GM12864 (cell line): ENCODE measurements at regions not wholly inside any gene's neighbourhood (a gene's known extent, or its start where the extent isn't known, plus 50 kb on each side); places are given as distances from the start of the nearest gene placed in this dataset.

Source experiments
- DNase-seq: peaks from one replicate; pipeline ENCODE4 v3.0.0-alpha.2; 2011; ENCODE audit warnings: low read depth
- H3K4me3 ChIP-seq: 2 replicates; pipeline ENCODE4 v1.5.1; 2011; ENCODE audit warnings: mild to moderate bottlenecking, low read depth, low read length, control low read depth
- CTCF ChIP-seq: IDR thresholded peaks from 2 replicates; pipeline ENCODE4 v1.5.1; 2011; ENCODE audit warnings: low read depth, mild to moderate bottlenecking, moderate library complexity, low read length, control low read depth, inconsistent platforms; ENCODE audit errors: missing control alignments

- no peak overlapping the region for H3K4me3 ChIP-seq
- no peak for DNase-seq
- no peak for TF ChIP-seq CTCF
Measured at GRCh38 chr2:193818801-193819499, 1624.2 kb upstream of the TMEFF2 start.

GRCh38 chr2:193816008-193816407 is 1621.3 kb upstream of the TMEFF2 start:
- no peak for TF ChIP-seq CTCF
- no peak for DNase-seq
- no peak overlapping the region for H3K4me3 ChIP-seq

- no peak for TF ChIP-seq CTCF
- no peak overlapping the region for H3K4me3 ChIP-seq
- DNase-seq: no peak
Measured at GRCh38 chr2:193810533-193810932, 1615.8 kb upstream of the TMEFF2 start.

- TF ChIP-seq CTCF: no peak
- no peak for DNase-seq
- H3K4me3 ChIP-seq: no peak overlapping the region
Measured at GRCh38 chr2:193808877-193809276, 1614.1 kb upstream of the TMEFF2 start.

GRCh38 chr2:193806088-193806774 is 1611.5 kb upstream of the TMEFF2 start:
- no peak for TF ChIP-seq CTCF
- no peak for DNase-seq
- H3K4me3 ChIP-seq: no peak overlapping the region

- no peak overlapping the region for H3K4me3 ChIP-seq
- no peak for DNase-seq
- no peak for TF ChIP-seq CTCF
Measured at GRCh38 chr2:193796847-193797246, 1602.1 kb upstream of the TMEFF2 start.

GRCh38 chr2:193793914-193794313 is 1599.2 kb upstream of the TMEFF2 start:
- TF ChIP-seq CTCF: no peak
- DNase-seq: no peak
- H3K4me3 ChIP-seq: no peak overlapping the region
